Stromal cell of bone marrow (primary cell): ENCODE measurements at regions not wholly inside any gene's neighbourhood (a gene's known extent, or its start where the extent isn't known, plus 50 kb on each side); places are given as distances from the start of the nearest gene placed in this dataset.
A peak's percentile ranks its signal among the peaks of the same experiment; 100 is the strongest.
"Not testable (repeated sequence)": the region's sequence is repeated elsewhere in the genome, so short reads cannot be mapped to it uniquely, and the experiment has no call there.

Source experiments
- DNase-seq: peaks from one replicate; pipeline ENCODE4 v3.0.0-alpha.2; 2012; ENCODE audit warnings: low read depth

DNA sequence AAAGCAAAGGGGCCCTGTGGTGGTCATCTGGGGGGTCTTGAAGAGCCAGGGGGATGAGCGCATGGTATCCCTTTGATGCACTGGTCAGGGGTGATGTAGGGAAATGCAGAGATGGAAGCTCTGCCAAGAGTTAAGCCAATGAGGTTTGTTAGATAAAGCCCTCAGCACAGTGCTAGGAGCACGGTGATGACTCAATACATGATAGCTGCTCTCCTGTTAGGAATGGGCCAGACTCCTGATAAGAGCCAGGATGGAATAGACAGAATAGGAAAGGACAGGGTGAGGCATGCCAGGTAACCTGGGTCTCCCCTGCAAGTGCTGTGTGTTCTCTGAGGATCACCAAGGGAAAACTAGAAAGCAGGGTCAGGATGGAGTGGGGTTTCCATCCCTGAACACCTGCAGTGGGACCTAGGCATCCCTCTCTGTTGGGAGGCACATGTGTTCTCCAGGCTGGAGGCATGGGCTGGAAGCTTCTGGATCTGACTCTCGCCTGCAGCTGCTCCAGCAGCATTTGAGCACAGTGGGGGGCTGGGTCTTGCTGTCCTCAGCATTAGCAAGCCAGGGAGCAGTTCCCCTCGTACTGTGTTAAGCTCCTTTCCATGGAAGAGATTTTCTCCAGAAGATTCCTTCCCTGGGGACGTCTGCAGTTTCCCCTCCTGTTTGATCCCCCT, 71.8 kb upstream of the TIAM2 start:
- DNase-seq: no peak

DNA sequence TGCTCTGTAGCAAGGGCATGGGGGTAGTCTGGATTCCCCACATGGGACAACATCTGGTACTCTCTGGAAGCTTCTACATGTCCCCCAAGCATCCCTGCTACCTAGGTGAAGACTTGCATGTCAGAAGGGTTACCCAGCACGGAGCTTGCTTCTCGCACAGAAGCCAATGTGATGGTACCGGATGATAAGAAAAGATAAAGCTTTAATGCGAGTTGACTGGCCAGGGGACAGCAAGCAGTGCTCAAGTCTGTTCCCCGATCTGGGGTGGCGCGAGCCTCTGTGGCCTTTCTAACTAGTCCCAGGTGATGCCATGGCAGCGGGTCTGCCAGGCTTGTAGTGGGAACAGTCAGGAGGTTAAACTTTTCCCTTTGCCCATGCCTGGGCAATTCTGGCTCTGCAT, 70.0 kb upstream of the TIAM2 start:
- no peak for DNase-seq

DNA sequence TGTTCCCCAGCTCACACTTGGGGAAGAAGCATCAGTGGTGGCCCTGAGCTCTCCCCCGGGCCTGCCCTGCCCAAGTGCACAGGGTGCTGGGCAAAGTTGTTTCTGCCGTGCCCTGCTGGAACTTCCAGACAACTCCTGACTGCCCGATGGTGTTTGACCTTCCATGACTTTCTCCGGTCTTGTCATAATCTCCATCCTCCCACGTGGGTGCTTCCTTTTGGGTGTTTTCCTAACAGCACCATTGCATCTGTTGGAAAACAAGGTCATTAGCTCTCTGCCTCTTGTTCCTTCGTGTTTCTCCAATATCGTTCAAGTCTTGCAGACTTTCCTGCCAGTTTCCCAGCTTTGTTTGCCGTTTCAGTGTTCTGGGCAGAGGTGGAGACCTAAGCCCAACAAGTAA, 68.7 kb upstream of the TIAM2 start:
- no peak for DNase-seq

- peak; percentile 58 for DNase-seq
Observed at GRCh38 chr6:154928325-154928922, 66.7 kb upstream of the TIAM2 start.

DNA sequence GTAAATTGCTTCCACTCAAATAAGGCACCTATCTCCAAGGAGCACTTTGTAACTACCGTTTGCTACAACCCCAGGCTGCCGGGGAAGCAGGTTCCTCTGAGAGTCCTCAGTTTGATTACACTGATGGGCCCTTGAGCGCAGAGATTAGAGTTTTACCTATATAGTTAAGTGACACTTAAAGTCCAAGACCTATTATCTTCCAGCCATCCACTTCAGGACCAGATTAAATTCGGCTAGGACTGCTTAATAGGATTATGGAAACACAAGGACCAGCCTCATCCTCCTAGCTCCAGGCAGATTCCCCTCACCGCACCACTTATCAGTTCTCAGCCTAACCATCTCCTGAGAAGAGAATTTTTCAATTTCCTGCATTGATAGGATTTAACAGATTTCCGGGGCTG, 64.7 kb upstream of the TIAM2 start:
- no peak for DNase-seq

GRCh38 chr6:154931711-154932424, 63.2 kb upstream of the TIAM2 start:
- peak; percentile 16 for DNase-seq

DNA sequence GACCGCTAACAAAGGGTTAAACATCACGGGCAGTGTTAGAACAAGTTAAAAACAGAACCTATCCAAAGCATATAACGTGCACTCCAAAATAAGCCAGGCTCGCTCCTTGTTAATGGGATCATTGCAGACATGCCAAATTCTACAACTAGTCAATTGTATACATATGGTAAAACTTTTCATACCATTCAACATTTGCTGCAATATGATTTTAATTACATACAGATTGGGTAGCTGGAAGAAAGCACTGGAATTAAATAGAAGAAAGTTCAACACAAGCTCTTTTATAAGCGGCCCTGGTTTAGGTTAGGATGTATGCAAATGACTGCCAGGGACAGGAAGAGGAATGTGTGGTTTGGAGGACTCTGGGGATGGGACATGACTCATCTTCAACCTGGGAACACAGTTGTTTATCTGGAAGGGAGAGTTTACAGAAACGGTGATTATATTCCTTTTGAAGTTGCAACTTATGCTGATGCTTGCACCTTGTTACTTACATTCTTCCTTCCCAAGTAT, 62.5 kb upstream of the TIAM2 start:
- DNase-seq: no peak

DNA sequence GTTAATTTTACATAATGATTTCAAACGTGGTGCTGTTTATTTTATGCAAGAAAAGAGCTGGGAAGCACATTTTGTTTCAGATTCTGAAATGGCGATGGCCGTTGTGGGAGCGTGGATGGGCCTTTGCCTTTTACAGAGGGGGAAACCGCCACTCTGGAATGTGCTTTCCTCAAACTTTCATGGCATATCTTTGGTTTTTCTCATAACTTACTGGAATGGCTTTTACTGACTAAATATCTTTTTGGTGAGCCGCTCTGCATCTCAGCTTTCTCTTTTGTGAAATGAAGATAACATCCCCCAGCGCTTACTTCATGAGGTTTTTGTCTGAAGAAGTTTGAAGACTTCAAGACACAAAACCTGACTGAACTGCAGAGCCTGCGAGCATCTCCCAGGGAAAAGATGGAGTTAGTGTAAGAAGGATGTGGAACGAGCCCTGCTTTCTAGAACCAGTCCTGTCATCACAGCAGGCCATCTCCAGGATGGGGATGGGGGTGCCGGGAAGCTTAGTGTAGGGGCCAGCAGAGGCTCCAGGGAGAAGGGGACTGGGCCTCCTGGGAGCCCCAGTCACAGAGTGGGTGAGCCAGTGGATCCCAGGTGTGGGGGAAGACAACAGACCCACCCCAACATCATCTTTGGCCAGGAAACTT, 61.8 kb upstream of the TIAM2 start:
- DNase-seq: no peak

DNA sequence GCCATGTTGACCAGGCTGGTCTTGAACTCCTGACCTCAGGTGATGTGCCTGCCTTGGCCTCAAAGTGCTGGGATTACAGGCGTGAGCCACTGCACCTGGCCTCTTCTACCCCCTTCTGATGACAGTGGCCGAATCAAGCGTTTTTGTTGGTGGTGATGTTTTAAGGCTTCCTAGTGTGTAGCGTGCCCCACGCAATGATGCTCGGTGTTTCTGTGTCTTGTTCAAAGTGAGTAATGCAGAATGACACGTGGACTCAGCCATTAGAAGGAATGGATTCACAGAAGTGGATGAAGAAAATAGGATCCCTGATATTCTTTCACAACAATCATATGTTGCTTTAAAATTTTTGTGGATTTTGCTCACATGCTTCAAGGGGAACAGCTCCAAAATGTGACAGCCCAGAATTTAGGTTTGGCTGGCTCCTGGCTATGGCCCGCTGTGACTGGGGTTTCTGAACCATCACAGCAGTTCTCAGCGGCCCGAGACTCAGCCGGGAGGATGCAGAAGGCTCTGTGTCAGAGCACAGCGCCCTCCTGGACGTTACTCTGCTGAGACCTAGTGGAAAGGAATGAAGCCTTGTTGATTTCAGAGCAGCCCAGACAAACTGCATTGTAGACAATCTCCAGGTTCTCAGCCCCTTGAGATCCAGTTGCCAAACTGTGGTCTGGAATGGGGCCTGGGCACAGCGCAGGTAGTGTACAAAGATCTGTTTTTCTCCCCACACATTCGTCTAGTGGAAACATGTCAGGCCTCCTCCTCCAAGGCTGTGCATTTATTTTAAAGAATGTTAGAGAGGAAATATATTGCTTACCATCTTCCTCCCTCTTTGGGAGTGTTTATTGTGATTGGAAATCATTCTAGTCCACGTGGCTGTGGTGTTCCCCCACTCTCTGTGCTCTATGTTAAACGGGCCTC, 57.6 kb upstream of the TIAM2 start:
- DNase-seq: peak; percentile 29

GRCh38 chr6:154938221-154938580, 56.9 kb upstream of the TIAM2 start:
- DNase-seq: no peak

DNA sequence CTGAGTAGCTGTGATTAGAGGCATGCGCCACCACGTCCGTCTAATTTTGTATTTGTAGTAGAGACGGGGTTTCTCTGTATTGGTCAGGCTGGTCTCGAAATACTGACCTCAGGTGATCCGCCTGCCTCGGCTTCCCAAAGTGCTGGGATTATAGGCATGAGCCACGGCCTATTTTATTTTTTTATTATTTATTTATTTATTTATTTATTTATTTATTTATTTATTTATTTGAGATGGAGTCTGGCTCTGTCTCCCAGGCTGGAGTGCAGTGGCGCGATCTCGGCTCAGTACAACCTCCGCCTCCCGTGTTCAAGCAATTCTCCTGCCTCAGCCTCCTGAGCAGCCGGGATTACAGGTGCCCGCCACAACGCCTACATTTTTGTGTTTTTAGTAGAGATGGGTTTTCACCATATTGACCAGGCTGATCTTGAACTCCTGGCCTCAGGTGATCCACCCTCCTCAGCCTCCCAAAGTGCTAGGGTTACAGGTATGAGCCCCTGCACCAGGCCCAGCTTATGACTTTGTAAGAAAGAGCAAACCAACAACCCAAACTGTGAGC, 56.3 kb upstream of the TIAM2 start:
- not testable (repeated sequence) for DNase-seq

DNA sequence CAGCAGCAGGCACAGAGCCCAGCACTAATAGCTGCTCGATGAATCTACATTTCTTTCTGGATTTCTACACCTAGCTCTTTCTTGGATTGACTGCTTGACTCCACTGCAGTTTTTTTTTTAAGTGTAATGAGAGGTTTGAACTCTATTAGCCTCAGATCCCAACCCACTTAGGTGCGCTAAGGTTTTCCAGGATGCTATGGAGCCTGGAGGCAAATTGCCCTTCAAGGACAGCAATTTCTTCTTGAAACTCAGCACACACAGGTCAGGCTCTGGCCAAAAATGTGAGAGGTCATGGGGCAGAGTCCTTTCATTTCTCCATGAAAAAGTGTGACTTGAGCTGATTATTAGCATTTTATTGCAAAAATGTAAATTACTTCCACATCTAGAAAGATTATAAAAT, 52.3 kb upstream of the TIAM2 start:
- DNase-seq: no peak

DNA sequence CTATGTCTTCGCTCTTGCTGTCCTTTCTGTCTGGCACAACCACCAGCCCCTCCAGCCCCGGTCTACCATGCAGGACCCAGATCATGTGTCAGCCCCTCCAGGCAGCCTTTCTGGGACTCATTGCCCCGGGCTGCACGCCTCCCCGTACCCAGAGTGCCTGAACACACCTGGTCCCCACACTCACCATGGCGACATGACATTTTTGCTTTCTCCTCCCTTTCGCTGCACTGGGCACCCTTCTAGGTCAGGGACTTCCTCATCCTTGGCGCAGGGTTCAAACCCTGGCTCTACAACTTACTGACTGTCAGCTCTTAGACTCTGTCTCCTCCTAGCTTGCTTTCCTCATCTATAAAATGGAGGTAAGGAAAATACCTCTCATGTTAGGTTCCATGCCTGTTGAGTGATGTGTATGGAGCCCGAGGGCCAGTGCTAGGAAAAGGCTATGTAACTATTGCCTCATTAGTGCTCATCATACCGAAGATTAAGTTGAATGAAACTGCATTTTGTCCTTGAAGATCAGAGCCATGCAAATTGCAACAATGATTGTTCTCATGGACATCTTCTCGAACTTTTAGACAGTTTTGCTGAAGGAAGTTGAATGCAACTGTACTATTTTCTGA, 49.7 kb upstream of the TIAM2 start:
- no peak for DNase-seq
